Loucy (cell line): ENCODE measurements at regions not wholly inside any gene's neighbourhood (a gene's known extent, or its start where the extent isn't known, plus 50 kb on each side); places are given as distances from the start of the nearest gene placed in this dataset.

Source experiments
- H2AFZ ChIP-seq: fragments of 200-600 bp; sonication (generic); 2 replicates; pipeline ENCODE4 v1.6.0; 2016; ENCODE audit warnings: antibody characterized with exemption, mild to moderate bottlenecking, low read length, moderate library complexity
- H3F3A ChIP-seq: fragments of 200-600 bp; 2 replicates; pipeline ENCODE4 v1.6.0; 2016; ENCODE audit warnings: antibody characterized with exemption, low read depth, mild to moderate bottlenecking
- H3K27me3 ChIP-seq: fragments of 200-600 bp; sonication (generic); 2 replicates; pipeline ENCODE4 v1.6.1; 2014; ENCODE audit warnings: low read length, mild to moderate bottlenecking; ENCODE audit not compliant: insufficient read depth, poor library complexity, severe bottlenecking
- H3K36me3 ChIP-seq: fragments of 200-600 bp; sonication (generic); 2 replicates; pipeline ENCODE4 v1.6.1; 2016; ENCODE audit warnings: low read length; ENCODE audit not compliant: insufficient read depth
- H3K4me1 ChIP-seq: fragments of 200-600 bp; sonication (generic); 2 replicates; pipeline ENCODE4 v1.5.1; 2014; ENCODE audit warnings: low read length, mild to moderate bottlenecking; ENCODE audit not compliant: insufficient read depth, poor library complexity, severe bottlenecking
- H3K4me2 ChIP-seq: fragments of 200-600 bp; sonication (generic); 2 replicates; pipeline ENCODE4 v1.6.0; 2014; ENCODE audit warnings: antibody characterized with exemption, low read length, low read depth, mild to moderate bottlenecking; ENCODE audit not compliant: poor library complexity, severe bottlenecking
- H3K4me3 ChIP-seq: fragments of 200-600 bp; sonication (generic); 2 replicates; pipeline ENCODE4 v1.5.1; 2014; ENCODE audit warnings: low read length, mild to moderate bottlenecking, mixed read lengths; ENCODE audit not compliant: poor library complexity, severe bottlenecking
- H3K79me2 ChIP-seq: fragments of 200-600 bp; sonication (generic); 2 replicates; pipeline ENCODE4 v1.6.1; 2014; ENCODE audit warnings: low read length; ENCODE audit not compliant: insufficient read depth
- H3K9ac ChIP-seq: fragments of 200-600 bp; sonication (generic); 2 replicates; pipeline ENCODE4 v1.6.0; 2014; ENCODE audit warnings: mild to moderate bottlenecking, low read depth, low read length, moderate library complexity; ENCODE audit not compliant: poor library complexity, severe bottlenecking
- H3K9me2 ChIP-seq: fragments of 200-600 bp; sonication (generic); replicated peaks from 2 replicates; pipeline ENCODE4 v1.6.1; 2016; ENCODE audit warnings: low read depth, low read length, mixed read lengths
- H3K9me3 ChIP-seq: fragments of 200-600 bp; sonication (generic); 2 replicates; pipeline ENCODE4 v1.6.1; 2014; ENCODE audit warnings: mild to moderate bottlenecking, antibody characterized with exemption, low read length, low read depth; ENCODE audit not compliant: insufficient read depth
- H4K20me1 ChIP-seq: fragments of 200-600 bp; sonication (generic); 2 replicates; pipeline ENCODE4 v1.6.0; 2014; ENCODE audit warnings: antibody characterized with exemption, low read length, mild to moderate bottlenecking; ENCODE audit not compliant: insufficient read depth, poor library complexity, severe bottlenecking
- CTCF ChIP-seq: fragments of 200-600 bp; sonication (generic); conservative IDR thresholded peaks from 2 replicates; pipeline ENCODE4 v1.5.1; 2014; ENCODE audit warnings: mild to moderate bottlenecking, antibody characterized with exemption, low read length
- EZH2phosphoT487 ChIP-seq: fragments of 200-600 bp; IDR thresholded peaks from 2 replicates; pipeline ENCODE4 v1.6.1; 2018; ENCODE audit warnings: antibody characterized with exemption, mild to moderate bottlenecking, moderate library complexity, borderline replicate concordance

GRCh38 chr18:78857314-78858150 is 122.1 kb upstream of the SALL3 start:
- no peaks in the 10 kb centered on the region for H3K27me3 ChIP-seq
- no peak overlapping the region for H3K4me3 ChIP-seq
- no peak overlapping the region for H3K9ac ChIP-seq
- no peaks in the 10 kb centered on the region for H3K9me2 ChIP-seq
- TF ChIP-seq EZH2phosphoT487 (no peak), CTCF (no peak)
- no peaks in the 10 kb centered on the region for H3K4me1 ChIP-seq
- no peaks in the 10 kb centered on the region for H3F3A ChIP-seq
- H3K36me3 ChIP-seq: no peaks in the 10 kb centered on the region
- H4K20me1 ChIP-seq: no peaks in the 10 kb centered on the region
- no peak overlapping the region for H2AFZ ChIP-seq
- H3K79me2 ChIP-seq: no peaks in the 10 kb centered on the region
- H3K9me3 ChIP-seq: peaks cover 14% of the 10 kb centered on the region; the same call in 1 of the 2 replicates
- H3K4me2 ChIP-seq: no peak overlapping the region

GRCh38 chr18:78859686-78860085 is 119.9 kb upstream of the SALL3 start:
- no peaks in the 10 kb centered on the region for H3K36me3 ChIP-seq
- H3K9ac ChIP-seq: no peak overlapping the region
- no peaks in the 10 kb centered on the region for H3K79me2 ChIP-seq
- H3F3A ChIP-seq: no peaks in the 10 kb centered on the region
- H2AFZ ChIP-seq: no peak overlapping the region
- TF ChIP-seq CTCF: no peak
- no peak for TF ChIP-seq EZH2phosphoT487
- H3K4me3 ChIP-seq: no peak overlapping the region
- no peaks in the 10 kb centered on the region for H4K20me1 ChIP-seq
- H3K9me3 ChIP-seq: peaks cover 22% of the 10 kb centered on the region; the same call in 1 of the 2 replicates
- H3K9me2 ChIP-seq: no peaks in the 10 kb centered on the region
- no peaks in the 10 kb centered on the region for H3K4me1 ChIP-seq
- no peak overlapping the region for H3K4me2 ChIP-seq
- H3K27me3 ChIP-seq: no peaks in the 10 kb centered on the region

- Histone ChIP-seq H3K79me2 (no peaks in the 10 kb centered on the region), H3K4me1 (no peaks in the 10 kb centered on the region), H3K9me2 (no peaks in the 10 kb centered on the region), H4K20me1 (no peaks in the 10 kb centered on the region), H2AFZ (no peak overlapping the region), H3K36me3 (no peaks in the 10 kb centered on the region), H3K27me3 (no peaks in the 10 kb centered on the region), H3K4me2 (no peak overlapping the region), H3K9ac (no peak overlapping the region), H3F3A (no peaks in the 10 kb centered on the region), H3K4me3 (no peak overlapping the region), H3K9me3 (peaks cover 22% of the 10 kb centered on the region; the same call in 1 of the 2 replicates)
- TF ChIP-seq EZH2phosphoT487: no peak
- TF ChIP-seq CTCF: no peak
Observed at GRCh38 chr18:78860117-78860516, 119.5 kb upstream of the SALL3 start.
